ENCODE measurements at regions not wholly inside any gene's neighbourhood (a gene's known extent, or its start where the extent isn't known, plus 50 kb on each side); places are given as distances from the start of the nearest gene placed in this dataset.

GRCh38 chr13:33891196-33891742, 73.3 kb downstream of the RFC3 start:
- Histone ChIP-seq H3K4me3 (ENCODE audit: low read depth, low read length) (no peak overlapping the region), H3K36me3 (ENCODE audit: control insufficient read depth, insufficient read depth, low read length) (no peaks in the 10 kb centered on the region), H3K27me3 (ENCODE audit: control insufficient read depth, insufficient read depth, low read length) (no peaks in the 10 kb centered on the region)
- no peak for DNase-seq (ENCODE audit: low read depth)
- no peak for TF ChIP-seq CTCF (IDR thresholded peaks at IDR 0.05; ENCODE audit: insufficient read depth, low read length, poor library complexity, severe bottlenecking)

- H3K36me3 ChIP-seq (ENCODE audit: control insufficient read depth, insufficient read depth, low read length) = no peaks in the 10 kb centered on the region
- H3K27me3 ChIP-seq (ENCODE audit: control insufficient read depth, insufficient read depth, low read length) = no peaks in the 10 kb centered on the region
- H3K4me3 ChIP-seq (ENCODE audit: low read depth, low read length) = no peak overlapping the region
- DNase-seq (ENCODE audit: low read depth) = no peak
- no peak for TF ChIP-seq CTCF (IDR thresholded peaks at IDR 0.05; ENCODE audit: insufficient read depth, low read length, poor library complexity, severe bottlenecking)
These were observed 75.6 kb downstream of the RFC3 start for GRCh38 chr13:33893559-33893958.

- H3K27me3 ChIP-seq (ENCODE audit: control insufficient read depth, insufficient read depth, low read length) = no peaks in the 10 kb centered on the region
- H3K4me3 ChIP-seq (ENCODE audit: low read depth, low read length) = no peak overlapping the region
- no peak for TF ChIP-seq CTCF (IDR thresholded peaks at IDR 0.05; ENCODE audit: insufficient read depth, low read length, poor library complexity, severe bottlenecking)
- no peak for DNase-seq (ENCODE audit: low read depth)
- H3K36me3 ChIP-seq (ENCODE audit: control insufficient read depth, insufficient read depth, low read length) = no peaks in the 10 kb centered on the region
These were observed 86.5 kb downstream of the RFC3 start for GRCh38 chr13:33904431-33904830.

- DNase-seq (ENCODE audit: low read depth) = no peak
- Histone ChIP-seq H3K36me3 (ENCODE audit: control insufficient read depth, insufficient read depth, low read length) (no peaks in the 10 kb centered on the region), H3K4me3 (ENCODE audit: low read depth, low read length) (no peak overlapping the region), H3K27me3 (ENCODE audit: control insufficient read depth, insufficient read depth, low read length) (no peaks in the 10 kb centered on the region)
- no peak for TF ChIP-seq CTCF (IDR thresholded peaks at IDR 0.05; ENCODE audit: insufficient read depth, low read length, poor library complexity, severe bottlenecking)
These were observed 90.2 kb downstream of the RFC3 start for GRCh38 chr13:33908116-33908515.

DNA sequence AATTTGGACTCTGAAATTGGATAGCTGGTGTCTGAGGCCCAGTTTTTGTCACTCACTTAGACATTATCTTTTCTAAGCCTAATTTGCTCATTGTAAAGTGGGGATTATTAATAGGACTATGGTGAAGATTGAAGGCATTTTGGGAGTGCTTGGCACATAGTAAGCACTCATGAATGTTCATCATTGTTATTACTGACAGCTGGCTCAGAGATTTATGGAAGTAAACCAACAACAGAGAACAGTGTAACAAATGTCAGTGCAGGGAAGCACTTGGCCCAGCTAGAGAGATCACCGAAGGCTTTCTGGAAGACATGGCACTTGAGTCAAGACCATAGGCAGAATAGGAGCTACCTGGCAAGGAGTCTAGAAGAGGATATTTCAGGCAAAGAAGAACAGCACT, 92.3 kb downstream of the RFC3 start:
- no peaks in the 10 kb centered on the region for H3K27me3 ChIP-seq (ENCODE audit: control insufficient read depth, insufficient read depth, low read length)
- H3K4me3 ChIP-seq (ENCODE audit: low read depth, low read length) = no peak overlapping the region
- DNase-seq (ENCODE audit: low read depth) = no peak
- no peak for TF ChIP-seq CTCF (IDR thresholded peaks at IDR 0.05; ENCODE audit: insufficient read depth, low read length, poor library complexity, severe bottlenecking)
- no peaks in the 10 kb centered on the region for H3K36me3 ChIP-seq (ENCODE audit: control insufficient read depth, insufficient read depth, low read length)

- H3K36me3 ChIP-seq (ENCODE audit: control insufficient read depth, insufficient read depth, low read length) = no peaks in the 10 kb centered on the region
- H3K27me3 ChIP-seq (ENCODE audit: control insufficient read depth, insufficient read depth, low read length) = no peaks in the 10 kb centered on the region
- no peak for TF ChIP-seq CTCF (IDR thresholded peaks at IDR 0.05; ENCODE audit: insufficient read depth, low read length, poor library complexity, severe bottlenecking)
- no peak for DNase-seq (ENCODE audit: low read depth)
- no peak overlapping the region for H3K4me3 ChIP-seq (ENCODE audit: low read depth, low read length)
These were observed 93.6 kb downstream of the RFC3 start for GRCh38 chr13:33911521-33911920.

All from kidney epithelial cell (primary cell).